Islet of Langerhans (tissue), 1 donor: ENCODE measurements at regions not wholly inside any gene's neighbourhood (a gene's known extent, or its start where the extent isn't known, plus 50 kb on each side); places are given as distances from the start of the nearest gene placed in this dataset.
"Not testable (repeated sequence)": the region's sequence is repeated elsewhere in the genome, so short reads cannot be mapped to it uniquely, and the experiment has no call there.

Experiments
- FAIRE-seq: peaks from one replicate; lab custom pipeline; 2011; peaks lifted over from hg19 to GRCh38; lab: Jason Lieb, UNC

GRCh38 chr2:163077241-163077640 is 238.7 kb upstream of the KCNH7 start:
- FAIRE-seq: no peak

DNA sequence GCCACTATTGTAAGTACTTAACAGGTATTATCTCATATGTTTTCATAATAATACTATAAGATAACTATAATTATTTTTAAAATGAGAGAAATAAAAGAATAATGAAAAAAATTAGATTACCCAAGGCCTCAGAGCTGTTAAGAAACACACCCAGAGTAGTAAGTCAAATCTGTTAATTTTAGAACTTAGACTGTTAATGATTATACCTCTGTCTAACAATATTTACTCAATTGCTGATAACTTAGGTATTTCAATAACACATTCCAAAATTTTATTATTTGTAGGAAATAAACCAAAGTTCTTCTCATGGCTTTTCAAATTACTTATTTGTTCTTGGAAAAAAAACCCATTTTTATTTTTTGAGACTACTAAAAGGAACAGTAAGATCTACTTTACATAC is 227.5 kb upstream of the KCNH7 start:
- FAIRE-seq: no peak

GRCh38 chr2:163062524-163062923 is 224.0 kb upstream of the KCNH7 start:
- FAIRE-seq: no peak

DNA sequence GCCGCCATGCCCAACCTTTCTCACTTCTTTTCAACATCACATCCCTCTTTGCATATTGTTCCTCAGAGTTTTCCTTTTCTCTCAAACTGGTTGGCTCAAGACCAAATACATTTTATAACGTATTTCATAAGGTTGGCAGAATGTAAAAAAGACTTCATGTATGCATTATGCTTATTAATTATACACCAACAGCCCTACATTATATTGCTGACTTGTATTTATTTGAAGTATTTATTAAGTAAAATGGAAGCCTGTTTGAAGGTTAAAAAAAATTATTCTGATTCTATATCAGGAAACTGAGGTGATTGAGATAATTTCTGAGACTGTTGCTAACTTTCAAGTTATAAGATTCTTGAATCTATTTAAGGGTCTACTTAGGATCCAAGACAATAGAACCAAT is 208.0 kb upstream of the KCNH7 start:
- no peak for FAIRE-seq

DNA sequence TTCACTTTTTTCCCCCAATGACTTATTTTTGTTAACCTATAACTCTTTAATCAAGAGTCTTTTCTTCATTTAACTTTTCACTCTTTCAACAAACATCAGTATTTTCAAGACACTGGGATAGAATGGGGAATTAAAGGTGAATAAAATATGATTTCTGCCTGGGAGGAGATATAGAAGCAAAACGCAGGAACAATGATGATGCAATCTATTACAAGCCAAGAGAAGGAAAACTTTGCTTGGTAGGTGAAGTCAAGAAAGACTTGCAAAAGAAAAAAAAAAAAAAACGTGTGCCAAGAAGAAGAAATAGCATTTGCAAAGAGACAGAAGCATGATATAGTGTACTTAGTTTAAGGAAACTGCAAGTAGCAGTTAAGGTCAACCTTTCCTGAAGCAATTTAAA is 207.3 kb upstream of the KCNH7 start:
- FAIRE-seq: no peak

DNA sequence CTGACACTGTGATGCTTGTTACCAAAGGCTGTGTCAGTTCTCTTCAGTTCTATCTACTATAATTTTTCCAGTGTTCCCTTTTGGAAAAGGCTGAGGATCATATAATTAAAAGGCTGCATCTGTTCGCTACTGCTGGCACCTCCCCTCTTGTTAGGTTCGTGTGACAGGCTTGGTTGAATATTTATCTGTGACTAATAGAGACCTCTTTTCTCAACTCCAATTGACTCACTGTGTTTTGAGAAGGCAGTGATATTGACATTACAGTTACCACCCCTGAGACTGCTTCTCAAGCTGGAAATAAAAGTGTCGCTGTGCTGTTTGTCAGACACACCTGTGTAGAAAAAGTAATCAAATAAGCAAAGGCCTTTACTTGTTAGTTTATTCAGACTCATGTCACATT is 205.5 kb upstream of the KCNH7 start:
- FAIRE-seq: no peak

DNA sequence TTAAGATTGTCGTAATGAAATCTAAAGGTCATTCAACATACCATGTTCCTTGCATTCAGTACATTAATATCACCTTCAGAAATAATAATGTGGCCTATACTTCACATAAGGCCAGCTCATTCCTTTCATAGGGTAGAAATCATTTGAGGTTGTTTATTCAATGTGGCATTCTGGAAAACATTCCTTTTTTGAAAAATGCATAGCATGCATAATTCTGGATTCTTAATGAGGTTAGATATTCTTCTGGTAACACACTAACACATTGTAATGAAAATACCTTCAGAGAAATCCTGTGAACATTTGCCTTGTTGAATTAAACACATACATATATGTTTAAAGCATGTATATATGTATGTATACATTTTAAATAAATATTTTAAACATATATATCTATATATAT is 204.6 kb upstream of the KCNH7 start:
- no peak for FAIRE-seq

GRCh38 chr2:163039266-163039665 is 200.7 kb upstream of the KCNH7 start:
- FAIRE-seq: no peak

- FAIRE-seq: no peak
Measured at GRCh38 chr2:163028807-163029206, 190.2 kb upstream of the KCNH7 start.

GRCh38 chr2:163026136-163026775 is 187.7 kb upstream of the KCNH7 start:
- not testable (repeated sequence) for FAIRE-seq

GRCh38 chr2:163016882-163017281 is 178.3 kb upstream of the KCNH7 start:
- FAIRE-seq: not testable (repeated sequence)

DNA sequence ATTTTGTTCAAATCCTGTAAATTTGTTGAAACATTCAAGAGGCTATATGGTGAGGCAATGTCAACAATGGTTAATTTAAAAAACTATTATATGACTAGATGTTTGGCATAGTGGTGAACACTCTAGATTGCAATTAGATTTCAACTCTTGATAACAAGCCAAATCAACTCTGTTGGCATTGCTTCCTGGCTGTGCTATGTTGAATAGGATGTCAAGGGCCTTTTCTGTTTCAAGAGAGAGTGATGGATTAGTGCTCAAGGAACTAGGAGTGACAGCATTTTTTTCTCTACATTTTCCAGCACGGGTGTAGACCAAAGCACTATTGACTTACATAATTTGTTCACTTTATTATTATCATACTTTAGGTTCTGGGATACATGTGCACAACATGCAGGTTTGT is 172.4 kb upstream of the KCNH7 start:
- FAIRE-seq: no peak

GRCh38 chr2:163008642-163009041 is 170.1 kb upstream of the KCNH7 start:
- FAIRE-seq: no peak

- FAIRE-seq: no peak
Measured at GRCh38 chr2:162994718-162995117, 156.2 kb upstream of the KCNH7 start.

DNA sequence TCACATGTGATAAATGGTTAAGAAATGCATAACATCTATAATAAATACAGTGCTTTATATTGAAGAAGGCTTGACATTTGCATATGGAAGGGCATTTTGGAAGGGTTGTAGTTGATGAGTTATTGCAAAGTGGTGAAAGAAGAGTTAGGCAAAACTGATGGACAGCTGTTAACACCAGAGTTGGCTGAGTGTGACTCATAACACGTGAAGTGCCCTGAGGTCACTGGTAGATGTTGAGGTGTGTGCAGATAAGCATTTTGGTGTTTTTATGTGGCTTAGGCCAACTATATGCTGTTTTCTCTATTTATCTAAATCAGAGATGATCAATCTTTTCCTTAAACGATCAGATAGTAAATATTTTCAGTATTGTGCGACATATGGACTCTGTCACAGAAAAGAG is 154.3 kb upstream of the KCNH7 start:
- no peak for FAIRE-seq

DNA sequence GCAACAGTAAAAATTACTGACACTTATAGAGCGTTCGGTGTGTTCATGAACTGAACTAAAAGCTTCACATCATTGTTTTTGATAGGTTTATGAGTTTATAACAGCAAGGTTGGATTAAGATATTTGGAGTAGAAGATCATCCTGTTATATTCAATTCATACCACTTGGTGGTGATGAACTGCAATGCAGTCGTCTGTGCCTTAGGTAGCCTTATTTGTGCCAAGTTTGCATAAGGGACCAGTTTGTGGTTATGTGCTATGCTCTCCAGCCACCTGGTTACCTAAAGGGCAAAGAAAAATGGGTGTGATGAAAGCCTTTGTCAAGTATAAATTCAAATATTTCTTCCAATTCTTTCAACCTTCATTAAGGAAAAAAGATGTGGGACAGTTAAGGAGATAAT is 150.9 kb upstream of the KCNH7 start:
- FAIRE-seq: no peak

DNA sequence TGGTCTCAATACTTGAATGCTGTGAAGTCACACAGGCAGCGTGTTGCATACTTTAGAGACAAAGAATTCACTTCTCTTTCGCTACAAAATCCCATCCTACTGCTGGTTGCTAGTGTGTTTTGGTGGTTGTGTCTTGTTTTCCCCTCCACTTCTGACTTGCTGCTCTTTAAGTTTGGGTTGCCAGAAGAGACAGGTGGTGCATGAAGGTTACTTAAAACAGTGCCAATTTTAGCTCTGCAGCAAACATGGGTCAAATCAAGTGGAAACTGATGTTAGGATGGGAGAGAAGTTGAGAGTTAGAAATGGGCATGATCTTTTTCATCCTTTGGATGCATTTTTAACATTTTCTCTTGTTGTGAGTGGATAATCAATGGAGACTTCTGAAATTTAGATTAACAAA is 136.2 kb upstream of the KCNH7 start:
- no peak for FAIRE-seq

- FAIRE-seq: no peak
Measured at GRCh38 chr2:162972383-162972782, 133.8 kb upstream of the KCNH7 start.

- FAIRE-seq: no peak
Measured at GRCh38 chr2:162968306-162968705, 129.7 kb upstream of the KCNH7 start.

DNA sequence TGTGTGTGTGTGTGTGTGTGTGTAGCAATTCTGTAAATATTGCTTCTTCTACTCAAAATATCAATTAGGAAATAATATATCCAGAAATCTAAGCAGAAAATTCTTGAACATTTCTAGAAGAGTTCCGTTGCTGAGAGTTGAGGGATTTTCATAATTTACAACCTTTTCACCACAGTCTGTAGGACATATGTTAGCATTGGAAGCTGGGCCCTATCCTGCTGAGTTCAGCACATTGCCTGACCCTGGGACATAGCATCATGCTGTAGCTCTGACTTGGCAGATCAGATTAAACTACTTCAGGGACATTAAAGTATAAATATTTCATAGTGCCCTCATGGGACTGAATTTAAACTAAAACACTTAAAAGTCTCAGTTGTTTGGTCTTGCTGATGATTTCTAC is 129.2 kb upstream of the KCNH7 start:
- no peak for FAIRE-seq

- FAIRE-seq: no peak
Measured at GRCh38 chr2:162967147-162967546, 128.6 kb upstream of the KCNH7 start.

- FAIRE-seq: no peak
Measured at GRCh38 chr2:162965191-162965590, 126.6 kb upstream of the KCNH7 start.

DNA sequence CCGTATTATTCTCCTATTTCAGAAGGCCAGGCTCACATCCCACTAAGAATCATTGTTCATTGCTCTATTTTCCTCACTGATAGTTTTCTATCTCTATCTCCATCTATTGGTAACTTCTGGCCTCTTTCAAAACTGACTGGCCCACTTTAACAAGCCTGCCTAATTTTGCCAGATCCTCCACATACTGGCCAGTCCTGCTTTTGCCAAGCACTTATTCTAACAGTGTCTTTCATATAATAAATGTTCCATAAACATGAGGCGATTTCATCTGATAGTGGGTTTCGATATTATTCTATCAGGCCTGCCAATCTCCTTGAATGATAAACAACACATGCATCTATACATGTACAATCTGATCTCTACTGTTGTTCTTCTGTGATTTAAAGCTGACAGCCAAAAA is 125.9 kb upstream of the KCNH7 start:
- no peak for FAIRE-seq

- no peak for FAIRE-seq
Measured at GRCh38 chr2:162963156-162963555, 124.6 kb upstream of the KCNH7 start.

DNA sequence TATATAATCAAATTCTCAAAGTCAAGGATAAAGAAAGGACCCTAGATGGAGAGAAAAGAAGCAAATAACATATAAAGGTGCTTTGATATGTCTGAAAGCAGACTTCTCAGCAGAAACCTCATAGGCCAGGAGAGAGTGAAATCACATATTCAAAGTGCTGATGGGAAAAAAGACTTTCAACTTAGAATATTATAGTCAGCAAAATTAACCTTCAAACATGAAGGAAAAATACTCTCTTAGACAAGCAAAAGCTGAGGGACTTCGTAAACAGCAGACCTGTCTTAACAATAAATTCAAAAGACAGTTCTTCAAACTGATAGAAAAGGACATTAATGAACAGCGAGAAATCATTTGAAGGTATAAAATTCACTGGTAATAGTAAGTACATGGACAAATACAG is 107.2 kb upstream of the KCNH7 start:
- FAIRE-seq: no peak
